ENCODE measurements at regions not wholly inside any gene's neighbourhood (a gene's known extent, or its start where the extent isn't known, plus 50 kb on each side); places are given as distances from the start of the nearest gene placed in this dataset.
A peak's percentile ranks its signal among the peaks of the same experiment; 100 is the strongest.

- no peak for DNase-seq (ENCODE audit: low spot score)
These were observed 430.6 kb downstream of the KLF12 start for GRCh38 chr13:73703606-73704005.

- peak; percentile 69 for DNase-seq (ENCODE audit: low spot score)
These were observed 431.7 kb downstream of the KLF12 start for GRCh38 chr13:73702419-73703071.

GRCh38 chr13:73701160-73701559, 433.0 kb downstream of the KLF12 start:
- no peak for DNase-seq (ENCODE audit: low spot score)

- no peak for DNase-seq (ENCODE audit: low spot score)
These were observed 435.3 kb downstream of the KLF12 start for GRCh38 chr13:73698859-73699258.

GRCh38 chr13:73697166-73697565, 437.0 kb downstream of the KLF12 start:
- no peak for DNase-seq (ENCODE audit: low spot score)

- no peak for DNase-seq (ENCODE audit: low spot score)
These were observed 437.5 kb downstream of the KLF12 start for GRCh38 chr13:73696713-73697112.

GRCh38 chr13:73696271-73696670, 437.9 kb downstream of the KLF12 start:
- no peak for DNase-seq (ENCODE audit: low spot score)

- DNase-seq (ENCODE audit: low spot score): no peak
These were observed 438.9 kb downstream of the KLF12 start for GRCh38 chr13:73695325-73695724.

- DNase-seq (ENCODE audit: low spot score): no peak
These were observed 441.0 kb downstream of the KLF12 start for GRCh38 chr13:73693215-73693614.

- DNase-seq (ENCODE audit: low spot score): no peak
These were observed 442.3 kb downstream of the KLF12 start for GRCh38 chr13:73691891-73692290.

GRCh38 chr13:73687929-73688328, 446.3 kb downstream of the KLF12 start:
- DNase-seq (ENCODE audit: low spot score): no peak

- DNase-seq (ENCODE audit: low spot score): no peak
These were observed 447.1 kb downstream of the KLF12 start for GRCh38 chr13:73687087-73687486.

- DNase-seq (ENCODE audit: low spot score): no peak
These were observed 449.5 kb downstream of the KLF12 start for GRCh38 chr13:73684750-73685149.

GRCh38 chr13:73684286-73684685, 449.9 kb downstream of the KLF12 start:
- DNase-seq (ENCODE audit: low spot score): no peak

GRCh38 chr13:73683746-73684145, 450.5 kb downstream of the KLF12 start:
- DNase-seq (ENCODE audit: low spot score): no peak

GRCh38 chr13:73681779-73682178, 452.4 kb downstream of the KLF12 start:
- DNase-seq (ENCODE audit: low spot score): no peak

GRCh38 chr13:73681015-73681414, 453.2 kb downstream of the KLF12 start:
- DNase-seq (ENCODE audit: low spot score): no peak

- DNase-seq (ENCODE audit: low spot score): no peak
These were observed 457.1 kb downstream of the KLF12 start for GRCh38 chr13:73677048-73677601.

- no peak for DNase-seq (ENCODE audit: low spot score)
These were observed 457.6 kb downstream of the KLF12 start for GRCh38 chr13:73676550-73677047.

- DNase-seq (ENCODE audit: low spot score): no peak
These were observed 458.4 kb downstream of the KLF12 start for GRCh38 chr13:73675821-73676220.

GRCh38 chr13:73674570-73674969, 459.6 kb downstream of the KLF12 start:
- DNase-seq (ENCODE audit: low spot score): no peak

GRCh38 chr13:73673931-73674330, 460.3 kb downstream of the KLF12 start:
- no peak for DNase-seq (ENCODE audit: low spot score)

GRCh38 chr13:73672492-73672891, 461.7 kb downstream of the KLF12 start:
- DNase-seq (ENCODE audit: low spot score): no peak

- no peak for DNase-seq (ENCODE audit: low spot score)
These were observed 462.5 kb downstream of the KLF12 start for GRCh38 chr13:73671732-73672131.

All from CD4-positive, alpha-beta T cell treated with Interleukin-15 for 4 hours (primary cell).